ENCODE measurements at regions not wholly inside any gene's neighbourhood (a gene's known extent, or its start where the extent isn't known, plus 50 kb on each side); places are given as distances from the start of the nearest gene placed in this dataset.

DNA sequence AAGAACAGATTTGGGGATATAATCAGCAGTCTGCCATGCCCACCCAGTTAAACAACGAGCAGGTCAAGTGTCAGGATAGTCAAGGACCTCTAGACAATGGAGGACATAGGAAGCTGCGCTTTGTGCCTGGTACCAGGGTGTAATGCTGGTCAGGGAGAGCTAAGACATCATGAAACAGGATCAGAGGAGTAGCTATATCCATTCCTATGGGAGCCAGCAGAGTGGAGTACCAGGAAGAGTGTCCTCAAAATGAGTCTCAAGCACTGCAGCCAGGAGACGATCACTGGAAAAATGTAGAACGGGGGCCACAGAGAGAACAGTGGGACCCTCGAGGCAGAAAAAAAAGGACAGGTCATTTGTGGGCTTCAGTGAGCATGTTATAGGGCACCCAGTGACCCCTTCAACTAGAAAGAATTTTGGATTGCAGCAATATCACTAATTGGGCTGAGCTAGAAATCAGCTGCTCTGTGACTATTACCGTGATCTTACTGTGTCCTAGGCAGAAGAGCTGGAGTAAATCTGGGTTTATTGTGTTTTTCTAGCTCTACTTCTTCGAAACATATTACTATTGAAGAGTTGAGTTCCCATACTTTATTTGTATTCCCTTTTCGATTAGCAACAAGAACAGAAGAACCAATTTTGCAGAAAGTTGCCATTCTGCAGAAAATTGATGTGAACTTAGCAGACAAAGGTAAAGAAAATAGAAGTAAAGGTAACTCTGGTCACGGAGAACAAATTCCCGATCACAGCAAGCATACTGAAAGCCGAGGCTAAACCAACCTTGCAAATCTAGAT is 319.6 kb downstream of the AHR start:
- H3K4me3 Mint-ChIP-seq: no peak overlapping the region
- no peaks in the 10 kb centered on the region for H3K4me1 Mint-ChIP-seq
- H3K27ac Mint-ChIP-seq (ENCODE audit: low read depth): no peak overlapping the region
- no peaks in the 10 kb centered on the region for H3K9me3 Mint-ChIP-seq
- peaks cover 23% of the 10 kb centered on the region for H3K27me3 Mint-ChIP-seq
- DNase-seq (ENCODE audit: low spot score in 2 of 2): no peak
- no peak for ATAC-seq (replicated peaks; ENCODE audit: extremely low read depth, poor library complexity, severe bottlenecking)
- no peaks in the 10 kb centered on the region for H3K36me3 Mint-ChIP-seq (ENCODE audit: insufficient read depth)

DNA sequence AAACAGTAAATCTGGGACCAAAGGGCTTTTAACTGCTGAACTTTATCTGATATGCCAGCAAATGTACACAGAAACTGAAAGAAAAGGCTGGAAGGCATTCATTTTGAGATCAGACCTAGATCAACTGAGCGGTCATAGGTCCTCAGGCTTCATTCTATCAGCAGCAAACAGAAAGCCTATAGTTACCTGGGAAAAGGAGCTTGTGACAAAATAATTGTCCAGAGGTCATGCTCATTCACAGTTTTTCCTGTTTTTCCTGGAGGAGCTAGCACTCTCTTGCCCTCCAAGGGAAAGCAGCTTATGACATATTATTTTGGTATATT is 320.2 kb downstream of the AHR start:
- H3K27me3 Mint-ChIP-seq: peaks cover 23% of the 10 kb centered on the region
- ATAC-seq (replicated peaks; ENCODE audit: extremely low read depth, poor library complexity, severe bottlenecking): no peak
- no peak overlapping the region for H3K4me3 Mint-ChIP-seq

DNA sequence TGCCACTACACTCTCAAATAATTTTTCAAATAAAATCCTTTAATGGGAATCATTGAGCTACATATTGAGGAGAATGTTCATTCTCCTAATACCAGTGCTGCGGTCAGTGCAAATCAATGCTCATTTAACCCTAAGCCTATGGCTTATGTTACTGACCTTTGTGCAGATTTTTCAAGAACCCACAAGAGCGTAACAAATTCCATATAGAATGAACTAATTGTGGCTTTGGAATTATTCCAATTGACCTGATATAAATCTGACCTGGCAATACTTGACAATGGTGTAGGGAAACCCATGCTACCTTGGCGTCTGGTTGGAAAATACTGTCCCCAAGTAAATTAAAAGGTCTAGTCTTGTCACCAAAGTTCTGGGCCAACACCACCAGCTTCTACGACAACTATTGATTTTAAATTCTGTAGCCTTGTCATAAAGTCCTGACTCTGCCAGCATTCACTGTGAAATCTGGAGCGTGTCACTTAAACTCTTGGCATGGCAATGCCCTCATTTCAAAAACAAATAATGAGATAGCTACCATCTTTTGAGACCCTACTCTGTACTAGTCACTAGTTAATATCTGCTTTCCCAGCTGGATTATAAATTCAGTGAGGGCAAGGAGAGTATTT is 320.9 kb downstream of the AHR start:
- H3K4me3 Mint-ChIP-seq: no peak overlapping the region
- H3K27me3 Mint-ChIP-seq: peaks cover 23% of the 10 kb centered on the region
- ATAC-seq (replicated peaks; ENCODE audit: extremely low read depth, poor library complexity, severe bottlenecking) (no peak), DNase-seq (ENCODE audit: low spot score in 2 of 2) (no peak)
- no peaks in the 10 kb centered on the region for H3K9me3 Mint-ChIP-seq
- no peaks in the 10 kb centered on the region for H3K4me1 Mint-ChIP-seq
- no peak overlapping the region for H3K27ac Mint-ChIP-seq (ENCODE audit: low read depth)
- H3K36me3 Mint-ChIP-seq (ENCODE audit: insufficient read depth): no peaks in the 10 kb centered on the region

More for the DNA sequence above, 320.2 kb downstream of the AHR start:
- DNase-seq (ENCODE audit: low spot score in 2 of 2): no peak
- Mint-ChIP-seq H3K4me1 (no peaks in the 10 kb centered on the region), H3K9me3 (no peaks in the 10 kb centered on the region), H3K27ac (ENCODE audit: low read depth) (no peak overlapping the region), H3K36me3 (ENCODE audit: insufficient read depth) (no peaks in the 10 kb centered on the region)

DNA sequence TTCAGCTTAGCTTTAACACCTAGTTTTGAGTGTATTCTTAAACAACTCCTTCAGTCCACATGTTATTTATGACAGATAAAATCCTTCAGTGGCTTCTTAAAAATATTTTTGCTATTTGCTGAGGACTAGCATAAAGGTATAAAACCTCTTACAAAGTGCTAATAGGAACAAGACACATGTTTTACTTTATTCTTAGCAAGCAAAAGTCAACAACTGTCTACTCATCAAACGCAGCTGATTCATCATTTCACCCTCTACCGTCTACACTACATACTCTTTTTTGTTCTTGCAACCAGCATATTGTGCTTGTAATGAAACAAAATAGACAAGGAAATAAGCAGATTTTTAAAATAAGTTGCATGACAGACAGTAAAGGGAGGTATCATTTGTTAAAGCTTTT is 319.7 kb downstream of the SNX13 start:
- H3K4me3 Mint-ChIP-seq: no peak overlapping the region
- H3K4me1 Mint-ChIP-seq: no peaks in the 10 kb centered on the region
- H3K27ac Mint-ChIP-seq (ENCODE audit: low read depth): no peak overlapping the region
- H3K9me3 Mint-ChIP-seq: no peaks in the 10 kb centered on the region
- H3K27me3 Mint-ChIP-seq: peaks cover 23% of the 10 kb centered on the region
- ATAC-seq (replicated peaks; ENCODE audit: extremely low read depth, poor library complexity, severe bottlenecking): no peak
- no peak for DNase-seq (ENCODE audit: low spot score in 2 of 2)
- no peaks in the 10 kb centered on the region for H3K36me3 Mint-ChIP-seq (ENCODE audit: insufficient read depth)

DNA sequence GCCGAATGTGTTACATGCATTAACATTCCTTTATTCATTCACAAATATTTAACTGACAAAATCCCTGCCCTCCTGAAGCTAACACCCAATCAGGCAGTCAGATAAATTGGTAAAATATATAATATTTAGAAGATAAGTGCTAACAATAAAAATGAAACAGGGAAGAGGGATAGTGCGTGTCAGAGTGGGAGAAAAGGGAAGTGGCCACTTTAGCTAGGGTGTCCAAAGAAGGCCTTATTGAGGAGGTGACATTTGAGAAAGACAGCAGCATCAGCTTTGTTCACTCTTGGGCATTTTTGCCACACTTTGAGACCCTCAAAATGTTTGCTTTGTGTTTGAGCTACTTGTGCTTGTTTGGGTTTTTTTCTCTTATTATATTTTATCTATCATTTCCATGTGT is 317.8 kb downstream of the SNX13 start:
- no peaks in the 10 kb centered on the region for H3K9me3 Mint-ChIP-seq
- no peak for ATAC-seq (replicated peaks; ENCODE audit: extremely low read depth, poor library complexity, severe bottlenecking)

DNA sequence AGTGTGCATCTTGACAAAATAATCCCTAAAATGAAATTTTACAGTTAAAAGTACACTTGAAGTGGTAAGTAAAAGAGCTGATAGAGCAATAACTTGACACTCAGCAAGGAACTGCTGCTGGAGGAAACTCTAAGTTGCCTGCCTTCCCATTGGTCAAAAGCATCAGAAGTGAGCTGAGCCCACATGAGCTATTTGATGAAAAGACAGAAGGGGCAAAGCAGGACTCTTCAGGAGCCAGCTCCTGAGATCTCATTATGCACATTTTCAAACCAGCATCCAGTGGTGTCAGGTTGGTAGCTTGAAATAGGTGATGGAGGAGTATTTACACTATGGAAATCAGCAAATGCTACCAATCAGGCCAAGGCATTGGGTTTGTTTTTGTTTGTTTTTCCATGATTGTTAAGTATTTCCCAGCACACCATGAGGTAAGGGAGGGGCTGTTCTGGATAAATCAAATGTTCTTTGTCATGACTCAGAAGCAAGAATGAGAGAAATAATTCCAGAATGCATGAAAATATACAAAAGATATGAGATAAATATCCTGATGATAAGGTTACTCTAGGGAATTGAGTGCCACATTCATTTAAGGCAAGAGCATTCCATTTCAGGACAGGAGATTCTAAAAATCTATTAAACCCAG is 316.6 kb downstream of the SNX13 start:
- no peak overlapping the region for H3K4me3 Mint-ChIP-seq
- no peaks in the 10 kb centered on the region for H3K4me1 Mint-ChIP-seq
- DNase-seq (ENCODE audit: low spot score in 2 of 2) (no peak), ATAC-seq (replicated peaks; ENCODE audit: extremely low read depth, poor library complexity, severe bottlenecking) (no peak)
- H3K36me3 Mint-ChIP-seq (ENCODE audit: insufficient read depth): no peaks in the 10 kb centered on the region
- peaks cover 11% of the 10 kb centered on the region for H3K27me3 Mint-ChIP-seq
- no peaks in the 10 kb centered on the region for H3K9me3 Mint-ChIP-seq
- no peak overlapping the region for H3K27ac Mint-ChIP-seq (ENCODE audit: low read depth)

More for the DNA sequence above, 317.8 kb downstream of the SNX13 start:
- no peak for DNase-seq (ENCODE audit: low spot score in 2 of 2)
- Mint-ChIP-seq H3K27me3 (peaks cover 19% of the 10 kb centered on the region), H3K36me3 (ENCODE audit: insufficient read depth) (no peaks in the 10 kb centered on the region), H3K4me1 (no peaks in the 10 kb centered on the region), H3K4me3 (no peak overlapping the region), H3K27ac (ENCODE audit: low read depth) (no peak overlapping the region)

DNA sequence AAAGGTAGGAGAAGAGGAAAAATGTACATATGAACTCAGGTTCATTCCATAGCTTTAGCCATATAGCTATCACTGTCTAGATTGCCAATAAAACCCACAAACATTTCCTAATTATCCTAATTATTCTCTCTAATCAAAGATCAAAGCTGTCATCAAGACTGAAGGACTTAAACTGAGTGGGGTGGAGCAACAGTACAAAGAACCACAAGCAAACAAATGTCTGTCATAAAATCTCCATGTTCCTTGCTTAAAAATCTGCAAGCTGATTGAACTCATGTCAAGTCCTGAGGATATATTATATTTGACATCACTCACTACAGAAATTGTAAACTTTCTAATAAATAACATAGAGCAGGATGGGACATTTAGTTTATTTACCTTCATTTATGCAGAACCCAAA is 315.9 kb downstream of the SNX13 start:
- no peak for DNase-seq (ENCODE audit: low spot score in 2 of 2)
- Mint-ChIP-seq H3K27me3 (peaks cover 11% of the 10 kb centered on the region), H3K27ac (ENCODE audit: low read depth) (no peak overlapping the region), H3K36me3 (ENCODE audit: insufficient read depth) (no peaks in the 10 kb centered on the region), H3K4me1 (no peaks in the 10 kb centered on the region), H3K9me3 (no peaks in the 10 kb centered on the region), H3K4me3 (no peak overlapping the region)
- ATAC-seq (replicated peaks; ENCODE audit: extremely low read depth, poor library complexity, severe bottlenecking): no peak

DNA sequence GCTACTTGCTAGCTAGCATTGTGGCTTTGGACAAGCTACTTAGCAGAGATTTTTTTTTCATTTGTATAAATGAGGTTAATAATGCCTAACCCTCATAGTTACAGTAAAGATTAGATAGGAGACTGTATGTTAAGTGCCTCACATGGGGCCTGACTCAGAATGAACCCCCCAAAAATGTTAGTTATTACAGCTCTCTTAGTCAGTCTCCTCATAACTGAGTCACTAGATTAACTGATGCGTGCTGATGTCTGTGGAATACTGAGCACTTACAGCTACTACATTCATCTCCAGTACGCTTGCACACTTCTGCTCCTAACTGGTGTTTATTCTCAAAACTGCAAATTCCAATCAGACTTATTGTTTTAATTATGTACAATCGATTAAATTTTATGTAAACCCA is 315.3 kb downstream of the SNX13 start:
- Mint-ChIP-seq H3K9me3 (no peaks in the 10 kb centered on the region), H3K36me3 (ENCODE audit: insufficient read depth) (no peaks in the 10 kb centered on the region), H3K4me3 (no peak overlapping the region), H3K27me3 (peaks cover 11% of the 10 kb centered on the region), H3K27ac (ENCODE audit: low read depth) (no peak overlapping the region), H3K4me1 (no peaks in the 10 kb centered on the region)
- ATAC-seq (replicated peaks; ENCODE audit: extremely low read depth, poor library complexity, severe bottlenecking) (no peak), DNase-seq (ENCODE audit: low spot score in 2 of 2) (no peak)

DNA sequence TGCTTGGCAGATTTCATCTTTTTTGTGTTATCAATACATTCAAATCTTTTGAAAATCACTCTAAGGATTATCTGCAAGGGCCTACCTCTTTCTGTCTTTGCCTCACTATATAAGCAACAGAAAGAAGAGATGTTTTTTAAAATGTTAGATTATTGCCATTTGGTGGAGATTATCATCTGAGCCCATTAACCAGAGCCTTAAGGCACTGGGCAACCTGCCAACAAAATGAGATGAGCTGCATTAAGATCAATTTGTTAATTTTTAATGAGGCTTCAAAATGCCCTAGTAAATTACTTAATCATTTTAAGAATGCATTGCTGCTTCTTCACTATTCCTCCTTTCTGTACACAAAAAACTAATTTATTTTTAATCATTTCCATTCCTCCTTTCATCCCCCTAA is 314.1 kb downstream of the SNX13 start:
- Mint-ChIP-seq H3K27me3 (peaks cover 9% of the 10 kb centered on the region), H3K36me3 (ENCODE audit: insufficient read depth) (no peaks in the 10 kb centered on the region), H3K4me1 (no peaks in the 10 kb centered on the region), H3K4me3 (no peak overlapping the region), H3K9me3 (no peaks in the 10 kb centered on the region), H3K27ac (ENCODE audit: low read depth) (no peak overlapping the region)
- no peak for ATAC-seq (replicated peaks; ENCODE audit: extremely low read depth, poor library complexity, severe bottlenecking)
- DNase-seq (ENCODE audit: low spot score in 2 of 2): no peak

DNA sequence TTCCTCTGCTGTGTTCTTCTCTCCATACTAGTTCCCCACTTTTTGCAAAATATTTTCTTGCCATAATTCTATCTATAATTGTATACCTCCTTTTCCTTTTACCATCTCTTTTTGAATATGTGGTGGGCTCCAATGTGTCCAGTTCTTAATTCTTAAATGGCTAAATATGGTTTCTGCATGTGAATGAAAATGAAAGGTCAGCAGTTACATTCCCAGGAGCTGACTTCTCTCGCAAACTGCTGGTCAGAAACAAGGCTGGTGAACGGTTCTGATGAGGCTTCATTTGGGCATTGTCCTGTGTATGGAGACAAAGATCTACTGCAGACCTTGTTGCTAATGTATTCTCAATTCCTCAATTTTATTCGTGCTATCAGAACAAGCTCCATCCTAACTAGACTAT is 309.2 kb downstream of the SNX13 start:
- Mint-ChIP-seq H3K4me3 (no peak overlapping the region), H3K9me3 (no peaks in the 10 kb centered on the region), H3K27me3 (peaks cover 13% of the 10 kb centered on the region), H3K27ac (ENCODE audit: low read depth) (no peak overlapping the region), H3K36me3 (ENCODE audit: insufficient read depth) (no peaks in the 10 kb centered on the region), H3K4me1 (no peaks in the 10 kb centered on the region)
- DNase-seq (ENCODE audit: low spot score in 2 of 2) (no peak), ATAC-seq (replicated peaks; ENCODE audit: extremely low read depth, poor library complexity, severe bottlenecking) (no peak)

DNA sequence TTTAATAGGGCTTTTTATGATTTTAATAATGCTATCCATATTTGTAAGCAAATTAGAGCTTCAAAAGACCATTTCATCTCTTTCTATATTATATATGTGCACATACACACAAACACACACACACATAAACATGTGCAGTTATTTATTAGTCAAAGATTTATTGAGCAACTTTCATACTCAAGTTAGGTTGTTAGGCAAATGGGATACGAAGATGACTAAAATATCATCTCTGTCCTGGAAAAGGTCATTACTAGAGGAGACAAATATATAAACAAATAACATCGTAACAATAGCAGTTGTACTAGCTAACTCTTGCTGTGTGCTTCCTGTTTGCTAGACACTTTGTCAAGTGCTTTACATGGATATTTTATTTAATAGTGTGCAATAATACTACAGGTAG is 307.9 kb downstream of the SNX13 start:
- no peak overlapping the region for H3K27ac Mint-ChIP-seq (ENCODE audit: low read depth)
- H3K9me3 Mint-ChIP-seq: no peaks in the 10 kb centered on the region

DNA sequence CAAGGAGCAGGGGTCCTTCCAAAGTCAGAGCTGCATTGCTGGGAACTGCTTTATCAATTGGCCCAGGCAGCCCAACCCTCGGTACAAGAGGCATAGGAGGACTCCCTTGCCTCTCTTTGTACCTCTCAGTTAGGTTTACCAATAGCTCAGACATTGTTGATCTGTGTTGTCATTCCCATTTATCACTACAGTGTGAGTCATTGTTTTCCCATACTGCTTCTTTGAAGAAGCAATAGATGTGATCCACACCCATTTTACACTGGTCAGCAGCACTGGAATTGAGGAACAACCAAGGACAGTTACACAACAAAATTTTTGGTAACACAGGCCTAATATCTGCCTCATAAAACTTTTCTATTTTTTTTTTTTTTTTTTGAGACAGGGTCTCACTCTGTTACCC is 307.2 kb downstream of the SNX13 start:
- no peak overlapping the region for H3K27ac Mint-ChIP-seq (ENCODE audit: low read depth)
- H3K27me3 Mint-ChIP-seq: peaks cover 25% of the 10 kb centered on the region
- no peaks in the 10 kb centered on the region for H3K4me1 Mint-ChIP-seq
- no peaks in the 10 kb centered on the region for H3K9me3 Mint-ChIP-seq
- no peak for ATAC-seq (replicated peaks; ENCODE audit: extremely low read depth, poor library complexity, severe bottlenecking)
- no peak for DNase-seq (ENCODE audit: low spot score in 2 of 2)
- no peak overlapping the region for H3K4me3 Mint-ChIP-seq
- no peaks in the 10 kb centered on the region for H3K36me3 Mint-ChIP-seq (ENCODE audit: insufficient read depth)

More for the DNA sequence above, 307.9 kb downstream of the SNX13 start:
- no peak for DNase-seq (ENCODE audit: low spot score in 2 of 2)
- no peaks in the 10 kb centered on the region for H3K36me3 Mint-ChIP-seq (ENCODE audit: insufficient read depth)
- peaks cover 25% of the 10 kb centered on the region for H3K27me3 Mint-ChIP-seq
- no peak overlapping the region for H3K4me3 Mint-ChIP-seq
- no peak for ATAC-seq (replicated peaks; ENCODE audit: extremely low read depth, poor library complexity, severe bottlenecking)
- no peaks in the 10 kb centered on the region for H3K4me1 Mint-ChIP-seq

DNA sequence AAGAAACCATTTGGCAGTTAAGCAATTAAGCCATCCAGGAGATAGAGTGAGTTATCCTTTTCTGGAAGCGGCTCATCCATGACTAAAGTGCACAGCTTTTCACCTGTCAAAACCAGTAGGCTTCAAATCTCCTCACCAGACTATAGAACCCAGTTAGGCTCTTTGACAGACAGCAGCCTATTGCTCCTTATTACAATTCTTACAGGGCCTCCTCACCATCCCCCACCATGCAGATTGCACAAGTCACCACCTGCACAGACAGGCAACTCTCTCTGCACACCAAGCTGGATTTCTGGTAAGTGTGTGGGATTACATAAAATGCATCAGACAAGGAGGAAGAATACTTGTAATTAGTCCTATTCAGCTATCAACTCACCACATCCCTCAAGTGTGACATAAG is 301.6 kb downstream of the SNX13 start:
- ATAC-seq (replicated peaks; ENCODE audit: extremely low read depth, poor library complexity, severe bottlenecking): no peak
- H3K27me3 Mint-ChIP-seq: peaks cover 50% of the 10 kb centered on the region
- H3K27ac Mint-ChIP-seq (ENCODE audit: low read depth): no peak overlapping the region
- H3K4me1 Mint-ChIP-seq: no peaks in the 10 kb centered on the region
- no peaks in the 10 kb centered on the region for H3K36me3 Mint-ChIP-seq (ENCODE audit: insufficient read depth)
- no peaks in the 10 kb centered on the region for H3K9me3 Mint-ChIP-seq
- H3K4me3 Mint-ChIP-seq: no peak overlapping the region
- no peak for DNase-seq (ENCODE audit: low spot score in 2 of 2)

Measured in central memory CD8-positive, alpha-beta T cell (primary cell).